Fibroblast of gingiva (primary cell): ENCODE measurements at regions not wholly inside any gene's neighbourhood (a gene's known extent, or its start where the extent isn't known, plus 50 kb on each side); places are given as distances from the start of the nearest gene placed in this dataset.

Experiments
- DNase-seq: peaks from one replicate; pipeline ENCODE4 v3.0.0-alpha.2; 2011; ENCODE audit warnings: low read depth

DNA sequence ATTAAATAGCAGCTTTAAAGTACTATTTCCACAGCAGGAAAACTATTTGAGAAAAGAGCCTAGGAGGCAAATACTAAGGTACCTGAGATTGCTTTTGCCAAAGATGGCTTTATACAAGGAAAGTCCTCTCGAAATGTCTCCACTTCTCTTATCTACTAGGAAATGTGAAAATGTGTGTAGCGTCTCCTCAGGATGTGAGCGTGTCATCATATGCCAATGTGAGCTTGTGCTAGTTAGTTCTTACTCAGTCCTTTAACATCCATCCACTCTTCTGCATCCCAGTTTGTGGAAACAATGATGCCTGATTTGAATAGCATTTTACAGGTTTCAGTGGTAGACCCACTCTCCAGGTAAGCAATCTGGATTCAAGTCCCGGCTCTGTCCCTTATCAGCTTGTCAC, 421.0 kb downstream of the DYNC2H1 start:
- no peak for DNase-seq

- peak; percentile 51 for DNase-seq
Measured at GRCh38 chr11:103532133-103532788, 423.0 kb downstream of the DYNC2H1 start.

GRCh38 chr11:103534191-103534590, 425.0 kb downstream of the DYNC2H1 start:
- DNase-seq: no peak

DNA sequence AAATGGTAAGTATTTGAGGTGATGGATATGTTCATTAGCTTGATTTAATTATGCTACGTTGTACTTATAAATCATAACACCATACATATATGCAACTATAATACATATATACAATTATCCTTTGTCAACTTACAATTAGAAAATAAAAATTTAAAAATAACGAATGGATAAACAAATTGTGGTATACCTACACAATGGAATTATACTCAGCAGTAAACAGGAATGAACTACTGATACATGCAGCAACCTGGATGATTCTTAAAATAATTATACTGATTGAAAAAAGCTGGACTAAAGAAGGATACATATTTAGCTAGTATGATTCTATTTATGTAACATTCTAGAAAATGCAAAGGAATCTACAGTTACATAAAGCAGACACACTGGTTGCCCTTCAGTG, 425.7 kb downstream of the DYNC2H1 start:
- DNase-seq: no peak

DNA sequence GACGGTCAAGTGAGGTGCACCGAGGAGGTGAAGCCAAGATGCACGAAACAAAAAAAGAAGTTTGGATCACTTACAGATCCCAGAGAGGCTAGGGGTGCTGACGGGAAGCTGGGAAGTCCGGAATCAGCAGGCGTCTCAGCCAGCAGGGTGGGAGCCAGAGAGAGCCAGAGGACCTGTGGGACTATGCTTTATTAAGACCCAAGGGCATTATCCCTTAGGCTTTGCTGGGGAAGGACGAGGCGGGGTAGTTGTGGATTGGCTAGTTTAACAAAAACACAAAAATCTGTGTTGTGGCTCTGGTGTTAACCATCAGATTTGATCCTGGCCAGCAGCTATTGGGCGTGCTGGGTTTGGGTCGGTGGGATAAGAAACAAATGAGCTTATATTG, 427.1 kb downstream of the DYNC2H1 start:
- DNase-seq: no peak

GRCh38 chr11:103537904-103538502, 428.8 kb downstream of the DYNC2H1 start:
- DNase-seq: peak; percentile 31

- no peak for DNase-seq
Measured at GRCh38 chr11:103539166-103539565, 429.9 kb downstream of the DYNC2H1 start.

DNA sequence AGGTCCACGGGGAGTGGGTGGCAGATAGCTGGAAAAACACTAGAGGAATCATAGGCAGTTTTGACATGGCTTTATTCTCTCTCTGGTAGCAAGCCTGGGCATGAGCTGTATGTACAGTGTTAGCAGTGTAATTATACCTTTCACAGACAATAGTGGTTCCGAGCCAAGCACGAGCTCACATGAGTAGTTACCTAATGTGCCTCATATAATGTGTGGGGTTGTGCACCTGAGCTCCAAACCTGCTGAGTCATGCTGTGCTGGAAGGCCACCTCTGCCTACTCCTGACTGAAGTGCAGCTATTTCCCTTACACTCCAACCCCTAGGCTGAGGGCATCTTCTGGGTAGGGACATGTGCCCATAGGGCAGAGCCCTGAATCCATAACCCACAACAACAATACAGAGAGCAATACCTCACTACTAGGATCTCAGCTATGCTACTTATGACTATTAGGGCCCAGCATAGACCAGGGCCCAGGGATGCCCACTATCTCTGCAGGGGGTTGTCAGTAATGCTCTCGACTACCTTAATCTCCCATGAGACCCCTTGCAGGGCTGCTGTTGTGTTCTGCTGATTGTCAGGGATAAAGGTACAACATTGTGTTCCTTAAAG, 432.1 kb downstream of the DYNC2H1 start:
- no peak for DNase-seq

- no peak for DNase-seq
Measured at GRCh38 chr11:103542851-103543250, 433.6 kb downstream of the DYNC2H1 start.

DNA sequence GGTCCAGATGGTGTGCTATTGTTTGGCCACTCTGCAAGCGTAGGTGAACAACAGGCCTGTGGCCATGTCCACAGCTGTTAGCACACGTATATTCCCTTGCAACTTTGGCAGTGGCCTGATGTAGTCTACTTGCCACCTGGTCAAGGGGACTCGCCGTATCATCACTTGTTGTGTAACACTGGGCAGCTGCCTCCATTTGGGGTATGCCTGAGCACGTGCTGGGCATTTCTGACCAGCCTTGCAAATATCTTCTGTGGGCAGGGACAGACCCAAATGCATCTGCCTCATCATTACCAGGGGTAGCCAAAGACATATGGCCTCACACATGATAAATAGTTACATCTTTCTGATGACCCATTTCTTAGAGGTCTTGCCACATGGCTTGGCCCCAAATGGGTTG, 434.2 kb downstream of the DYNC2H1 start:
- no peak for DNase-seq

DNA sequence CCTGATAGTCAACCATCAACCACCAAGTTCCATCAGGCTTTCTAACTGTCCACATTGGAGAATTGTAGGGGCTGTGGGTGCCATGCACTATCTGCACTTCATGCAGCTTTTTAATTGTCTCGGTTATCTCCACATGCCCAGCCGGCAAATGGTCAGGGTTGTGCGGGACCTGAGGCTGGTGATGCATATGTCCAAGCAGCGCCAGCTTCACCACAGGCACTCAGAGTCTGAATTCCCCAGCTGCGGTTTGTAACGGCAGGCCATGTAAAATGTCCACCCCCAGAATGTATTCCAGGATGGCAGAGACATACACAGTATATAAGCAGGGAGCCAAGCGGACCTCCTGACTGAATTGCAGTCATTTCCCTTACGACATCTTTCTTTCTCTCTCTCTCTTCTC, 435.6 kb downstream of the DYNC2H1 start:
- no peak for DNase-seq

GRCh38 chr11:103545551-103545950, 436.3 kb downstream of the DYNC2H1 start:
- DNase-seq: no peak

- no peak for DNase-seq
Measured at GRCh38 chr11:103546236-103546635, 437.0 kb downstream of the DYNC2H1 start.

GRCh38 chr11:103547024-103547423, 437.8 kb downstream of the DYNC2H1 start:
- no peak for DNase-seq

GRCh38 chr11:103547691-103548090, 438.5 kb downstream of the DYNC2H1 start:
- no peak for DNase-seq

DNA sequence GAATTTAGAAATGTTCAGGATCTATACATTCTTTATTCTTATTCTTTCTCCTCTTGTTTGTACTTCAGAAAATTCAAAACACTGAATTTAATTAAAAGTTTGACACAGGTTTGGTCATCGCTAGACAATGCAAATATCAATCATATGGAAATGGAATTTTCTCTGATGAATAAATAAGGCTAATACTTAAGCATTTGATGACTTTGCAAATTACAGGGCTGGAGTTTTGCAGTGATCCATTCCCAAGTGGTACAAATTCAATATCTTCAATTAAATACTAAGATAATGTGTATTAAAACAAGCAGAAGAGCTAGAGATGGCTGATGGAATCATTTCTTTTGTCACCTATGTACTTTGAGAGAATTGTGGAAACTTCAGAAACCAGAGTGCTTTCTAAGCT, 439.6 kb downstream of the DYNC2H1 start:
- no peak for DNase-seq

DNA sequence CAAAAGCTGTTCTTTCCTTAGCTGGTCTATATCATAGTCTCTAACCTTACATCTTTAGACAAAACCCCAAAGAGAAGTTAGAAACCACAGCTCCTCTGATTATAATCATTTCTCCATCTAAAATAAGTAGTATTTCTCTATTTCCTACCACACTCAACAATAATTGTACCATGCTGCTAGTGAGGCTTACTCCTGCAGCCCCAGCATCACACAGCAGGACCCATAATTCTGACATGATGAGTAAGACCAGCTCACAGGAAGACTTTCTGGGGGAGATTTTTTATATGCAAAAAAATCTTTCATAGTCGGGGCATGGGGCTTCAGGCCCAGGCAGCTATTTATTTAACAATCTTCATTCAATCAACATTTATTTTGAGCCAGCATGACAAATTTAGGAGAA, 441.6 kb downstream of the DYNC2H1 start:
- no peak for DNase-seq

- no peak for DNase-seq
Measured at GRCh38 chr11:103552086-103552485, 442.9 kb downstream of the DYNC2H1 start.

DNA sequence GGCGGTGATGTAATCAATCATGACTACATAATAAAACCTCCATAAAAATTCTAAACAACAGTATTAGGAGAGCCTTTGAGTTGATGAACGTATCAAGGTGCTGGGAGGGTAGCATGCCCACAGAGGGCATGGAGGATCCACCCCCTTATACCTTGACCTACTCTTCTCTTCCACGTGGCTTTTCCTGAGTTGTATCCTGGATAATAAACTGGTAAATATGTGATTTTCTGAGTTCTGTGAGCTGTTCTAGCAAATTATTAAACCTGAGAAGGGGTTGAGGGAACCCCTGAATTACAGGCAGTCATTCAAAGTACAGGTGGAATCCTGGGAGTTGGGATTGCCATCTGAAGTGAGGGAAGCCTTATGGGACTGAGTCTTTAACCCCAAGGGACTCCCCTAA, 446.9 kb downstream of the DYNC2H1 start:
- no peak for DNase-seq

GRCh38 chr11:103566116-103566515, 456.9 kb downstream of the DYNC2H1 start:
- DNase-seq: no peak

DNA sequence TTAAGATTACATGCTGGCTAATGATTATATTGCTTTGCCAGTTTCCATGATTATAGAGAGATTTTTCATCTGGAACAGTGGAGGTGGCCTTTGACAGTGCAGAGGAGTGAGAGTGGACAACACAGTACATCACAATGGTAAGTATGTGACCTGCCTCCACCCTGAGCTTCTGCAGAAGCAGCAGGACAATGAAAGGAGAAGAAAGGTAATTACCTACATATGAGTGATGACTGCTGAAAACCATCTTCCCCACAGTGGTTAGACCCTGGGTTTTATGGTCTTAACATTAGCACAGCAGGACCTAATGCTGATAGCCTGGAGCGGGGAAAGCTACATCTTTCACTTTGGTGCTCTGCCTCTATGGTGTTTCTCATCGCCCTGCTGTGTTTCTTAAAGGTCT, 454.7 kb upstream of the DDI1 start:
- no peak for DNase-seq

DNA sequence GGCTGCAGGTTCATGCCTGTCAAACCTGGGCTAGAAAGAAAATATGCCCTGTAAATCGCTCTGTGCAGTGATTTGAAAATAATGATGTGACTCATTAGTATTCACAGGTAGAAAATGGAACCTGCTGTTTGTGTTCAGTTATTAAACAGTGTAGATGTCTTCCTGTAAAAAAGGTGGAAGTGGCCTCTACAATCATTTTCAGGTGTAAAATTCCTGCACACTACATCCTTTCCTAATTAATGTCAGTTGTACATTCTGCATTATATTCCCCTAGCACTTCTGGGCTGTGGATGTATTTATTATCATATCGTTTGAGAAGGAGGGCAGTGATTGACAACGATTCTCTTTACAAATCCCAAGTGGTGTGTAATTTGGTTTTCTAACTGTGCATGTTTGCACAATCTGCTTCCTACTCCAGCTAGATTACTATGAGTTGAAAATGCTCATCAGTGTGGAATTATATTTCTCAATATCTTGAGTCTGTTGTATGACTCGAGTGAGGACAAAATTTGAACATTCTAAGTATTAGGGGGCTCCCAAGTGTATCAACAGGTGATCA, 454.0 kb upstream of the DDI1 start:
- DNase-seq: peak; percentile 17

GRCh38 chr11:103584021-103584420, 452.4 kb upstream of the DDI1 start:
- no peak for DNase-seq
